HS-5 (cell line): ENCODE measurements at regions not wholly inside any gene's neighbourhood (a gene's known extent, or its start where the extent isn't known, plus 50 kb on each side); places are given as distances from the start of the nearest gene placed in this dataset.
A peak's percentile ranks its signal among the peaks of the same experiment; 100 is the strongest.

Experiments used
- DNase-seq: peaks from one replicate; pipeline ENCODE4 v3.0.0-alpha.2; 2012; ENCODE audit warnings: low read depth

DNA sequence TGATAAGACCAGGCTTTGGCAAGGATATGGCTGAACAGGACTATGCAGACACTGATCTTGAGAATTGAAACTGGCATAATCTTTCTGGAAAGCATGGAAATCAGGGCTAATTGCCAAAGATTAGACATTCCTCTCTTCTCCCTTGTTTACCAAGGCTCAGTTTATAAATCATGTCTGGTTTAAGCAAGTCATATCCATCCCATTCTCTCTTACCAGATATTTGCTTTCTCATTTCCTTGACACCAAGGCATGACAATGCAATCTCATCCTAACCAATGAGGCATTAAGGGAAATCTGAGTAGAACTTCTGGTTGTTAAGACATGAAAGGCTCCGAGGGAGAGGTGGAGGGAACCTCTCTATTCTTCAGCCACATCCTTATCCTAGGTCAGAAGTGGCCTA lies 110.3 kb upstream of the CEP85L start:
- DNase-seq, result no peak

DNA sequence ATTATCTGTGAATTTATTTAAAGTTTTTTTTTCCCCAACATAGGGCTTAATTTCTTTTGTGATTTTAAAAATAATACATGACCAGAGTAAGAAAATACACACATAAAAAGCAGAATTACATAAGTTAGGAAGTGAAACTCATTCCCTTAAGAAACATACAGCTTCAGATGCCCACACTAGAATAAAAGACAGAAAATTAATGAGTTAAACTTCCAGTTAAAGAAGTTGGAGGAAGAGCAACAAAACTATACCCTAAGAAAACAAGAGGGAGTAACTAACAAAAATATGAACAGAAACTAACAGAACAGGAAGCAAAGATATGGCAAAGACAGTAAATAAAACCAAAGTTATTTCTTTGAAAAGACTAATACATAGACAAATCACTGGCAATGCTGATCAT lies 107.6 kb upstream of the CEP85L start:
- DNase-seq, result no peak

DNA sequence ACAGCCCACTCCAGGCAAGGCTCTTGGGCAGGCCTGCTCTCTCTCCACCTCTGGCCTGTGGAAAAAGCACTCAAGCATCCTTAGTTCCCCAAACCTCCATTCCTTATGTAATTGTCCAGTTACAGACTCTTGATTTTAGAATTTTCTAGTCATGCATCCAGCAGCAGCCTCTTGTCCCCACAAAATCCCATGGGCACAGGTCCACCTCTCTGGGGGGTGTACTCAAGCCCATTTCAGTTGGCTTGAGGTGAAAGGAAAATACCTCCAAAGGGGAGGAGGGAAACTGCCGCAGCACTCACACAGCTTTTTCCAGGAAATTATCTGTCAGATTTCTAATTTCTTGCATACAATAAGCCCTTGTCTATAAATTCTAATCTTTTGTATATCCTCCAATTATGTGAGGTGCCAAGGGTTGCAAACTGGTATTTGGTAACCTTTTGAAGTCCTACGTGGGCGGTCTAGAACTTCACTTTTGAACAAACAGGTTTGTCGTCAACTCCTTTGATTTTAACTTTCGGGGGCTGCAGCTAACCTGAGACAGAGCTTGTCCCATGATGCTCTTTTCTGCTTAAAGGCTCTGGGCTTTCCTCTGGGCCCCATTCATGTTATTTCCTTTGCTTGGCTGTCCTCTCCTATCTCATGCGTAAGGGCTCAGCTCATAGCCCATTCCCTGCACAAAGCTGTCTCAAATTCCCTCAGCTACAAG lies 104.7 kb upstream of the CEP85L start:
- DNase-seq, result no peak

DNA sequence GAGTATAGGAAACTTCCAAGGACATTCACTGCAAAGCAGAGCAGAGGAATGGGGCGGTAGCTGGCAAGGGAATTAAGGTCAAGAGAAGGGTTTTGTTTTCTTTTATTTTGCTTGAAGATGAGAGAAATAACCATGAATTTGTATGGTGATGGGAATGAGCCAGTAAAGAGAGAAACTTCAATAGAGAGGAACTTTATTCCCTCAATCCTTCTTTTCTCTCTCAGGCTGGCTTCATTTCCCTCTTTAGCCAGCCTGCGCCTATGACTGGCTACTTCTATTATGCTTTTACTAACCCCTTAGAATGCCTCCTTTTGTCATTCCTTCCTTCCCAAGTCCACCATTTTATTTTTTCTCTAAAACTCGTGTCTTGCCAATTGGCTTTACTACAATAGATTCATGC lies 101.4 kb upstream of the CEP85L start:
- no peak for DNase-seq

DNA sequence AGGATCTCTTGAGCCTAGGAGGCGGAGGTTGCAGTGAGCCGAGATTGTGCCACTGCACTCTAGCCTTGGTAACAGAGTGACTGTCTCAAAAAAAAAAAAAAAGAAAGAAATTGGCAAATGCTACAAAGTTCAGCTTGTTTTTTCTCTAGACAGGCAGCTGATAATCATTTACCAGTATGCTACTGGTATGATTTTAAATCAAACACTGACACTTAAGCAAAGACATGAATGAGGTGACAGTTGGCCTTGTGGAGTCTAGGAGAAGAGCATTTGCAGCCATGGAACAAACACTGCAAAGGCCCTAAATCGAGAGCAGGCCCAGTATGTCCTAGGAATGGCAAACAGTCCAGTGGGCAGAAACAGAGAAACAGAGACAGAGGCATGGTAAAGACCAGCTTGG lies 99.7 kb upstream of the CEP85L start:
- DNase-seq, result no peak

DNA sequence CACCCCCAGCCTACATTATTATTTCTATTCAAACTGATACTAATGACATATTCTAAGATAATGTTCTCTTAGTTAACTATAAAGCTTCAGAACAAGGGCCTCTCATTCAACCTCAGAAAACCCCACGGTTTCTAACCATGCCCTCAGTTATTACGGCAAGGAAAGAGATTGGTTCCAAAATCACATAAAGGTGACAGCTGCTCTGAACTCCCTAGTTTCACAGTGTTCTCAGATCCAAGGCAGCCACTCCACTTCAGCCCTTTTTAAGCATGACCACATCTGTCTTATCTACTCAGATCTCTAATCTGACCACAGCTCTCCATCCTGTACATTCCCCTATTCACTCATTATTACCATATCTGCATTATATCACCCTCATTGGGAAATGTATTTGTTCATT lies 98.8 kb upstream of the CEP85L start:
- DNase-seq, result no peak

DNA sequence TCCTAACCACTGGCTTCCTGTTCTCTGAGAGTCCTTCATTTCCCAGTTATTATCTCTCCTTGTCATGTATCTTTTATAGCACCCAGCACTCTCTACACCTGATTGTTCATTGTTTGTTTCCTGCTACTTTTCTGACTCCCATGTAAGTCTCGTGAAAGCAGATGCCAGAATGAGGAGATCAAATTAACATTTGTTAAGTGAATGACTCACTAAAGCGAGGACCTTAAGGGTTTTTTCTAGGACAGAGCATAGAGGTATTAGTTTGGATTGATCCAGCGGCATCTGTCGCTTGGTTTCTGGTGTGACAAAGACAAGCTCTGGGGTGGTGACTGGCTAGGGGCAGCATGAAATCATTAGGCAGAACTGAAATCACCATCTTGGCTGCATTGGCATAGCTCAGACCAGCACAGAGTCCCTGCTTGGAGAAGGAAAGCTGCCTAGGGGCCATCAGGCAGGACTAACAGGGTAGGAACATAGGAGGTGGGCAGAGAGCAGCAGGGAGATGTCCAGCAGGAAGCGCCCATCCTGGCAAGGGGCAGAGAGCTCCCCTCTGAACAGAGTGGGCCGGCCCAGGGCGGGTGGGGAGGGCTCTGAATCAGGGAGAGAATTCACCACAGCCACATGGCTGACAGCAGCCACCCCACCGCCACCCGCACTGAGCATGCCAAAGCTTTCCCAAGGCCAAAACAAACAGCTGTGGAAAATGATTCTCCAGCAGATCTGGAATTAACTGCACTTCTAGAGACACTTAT lies 97.1 kb upstream of the CEP85L start:
- DNase-seq, result no peak

DNA sequence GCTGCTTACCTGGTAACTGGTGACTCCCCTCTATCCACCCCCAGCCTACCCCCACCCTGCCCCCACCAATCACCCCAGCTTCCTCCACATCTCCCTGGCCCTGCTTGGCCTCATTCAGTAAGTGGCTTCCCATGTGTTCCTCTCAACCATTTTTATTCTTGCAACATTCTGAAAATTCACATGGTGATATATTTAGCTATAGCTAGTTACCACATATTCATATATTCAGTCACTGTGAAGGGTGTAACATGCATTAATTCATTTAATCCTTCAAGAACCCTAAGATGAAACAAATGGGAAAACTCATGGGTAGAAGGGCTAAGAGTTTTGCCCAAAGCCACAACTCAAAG lies 95.4 kb upstream of the CEP85L start:
- DNase-seq, result no peak

DNA sequence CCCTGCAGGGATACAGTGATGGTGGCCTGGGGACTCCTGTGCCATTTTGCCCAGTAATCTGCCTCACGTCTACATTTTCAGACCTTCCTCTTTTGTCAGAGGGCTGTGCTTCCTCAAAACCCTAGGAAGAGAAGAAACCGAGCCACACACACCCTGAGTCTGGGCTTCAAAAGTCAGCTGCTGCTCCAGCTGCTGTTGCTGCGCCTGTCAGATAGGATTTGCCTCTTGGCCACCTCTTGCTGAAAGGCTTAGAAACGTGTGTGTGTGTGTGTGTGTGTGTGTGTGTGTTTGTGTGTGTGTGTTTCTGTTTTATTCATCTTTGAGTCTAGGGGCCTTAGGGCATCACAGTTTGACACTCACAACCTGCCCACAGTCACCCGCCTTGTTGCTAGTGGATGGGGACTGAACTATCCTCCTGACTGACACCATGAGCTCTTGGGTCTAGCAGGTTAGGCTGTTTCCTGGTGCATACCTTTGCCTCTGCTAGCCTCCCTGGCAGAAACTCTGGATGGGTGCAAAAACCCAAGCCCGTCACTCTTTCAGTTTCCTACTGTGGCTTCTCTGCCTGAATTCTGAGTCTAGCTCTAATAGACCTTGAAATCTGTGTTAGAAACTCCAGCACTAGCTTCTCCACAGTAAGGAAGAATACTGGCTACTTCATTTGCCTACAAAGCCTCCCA lies 94.9 kb upstream of the CEP85L start:
- DNase-seq, result no peak

DNA sequence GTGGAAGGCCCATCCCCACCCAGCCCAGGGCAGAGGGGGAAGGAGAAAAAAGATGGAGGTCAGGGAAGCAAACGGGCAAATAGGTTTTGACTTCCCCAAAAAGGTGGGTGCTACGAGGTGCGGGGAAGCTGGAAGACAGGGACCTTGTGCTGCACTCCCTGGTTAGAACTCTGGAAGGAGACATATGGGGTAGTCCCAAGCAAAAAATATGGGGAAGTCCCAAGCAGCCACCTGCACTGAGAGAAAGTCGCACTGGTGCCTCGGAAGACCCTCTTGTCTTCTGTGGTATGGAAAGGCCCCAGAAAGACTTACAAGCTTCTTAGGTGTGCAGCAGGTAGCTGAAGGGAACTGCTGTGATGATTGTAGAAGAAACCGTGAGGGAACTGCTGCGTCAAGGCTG lies 93.8 kb upstream of the CEP85L start:
- no peak for DNase-seq

DNA sequence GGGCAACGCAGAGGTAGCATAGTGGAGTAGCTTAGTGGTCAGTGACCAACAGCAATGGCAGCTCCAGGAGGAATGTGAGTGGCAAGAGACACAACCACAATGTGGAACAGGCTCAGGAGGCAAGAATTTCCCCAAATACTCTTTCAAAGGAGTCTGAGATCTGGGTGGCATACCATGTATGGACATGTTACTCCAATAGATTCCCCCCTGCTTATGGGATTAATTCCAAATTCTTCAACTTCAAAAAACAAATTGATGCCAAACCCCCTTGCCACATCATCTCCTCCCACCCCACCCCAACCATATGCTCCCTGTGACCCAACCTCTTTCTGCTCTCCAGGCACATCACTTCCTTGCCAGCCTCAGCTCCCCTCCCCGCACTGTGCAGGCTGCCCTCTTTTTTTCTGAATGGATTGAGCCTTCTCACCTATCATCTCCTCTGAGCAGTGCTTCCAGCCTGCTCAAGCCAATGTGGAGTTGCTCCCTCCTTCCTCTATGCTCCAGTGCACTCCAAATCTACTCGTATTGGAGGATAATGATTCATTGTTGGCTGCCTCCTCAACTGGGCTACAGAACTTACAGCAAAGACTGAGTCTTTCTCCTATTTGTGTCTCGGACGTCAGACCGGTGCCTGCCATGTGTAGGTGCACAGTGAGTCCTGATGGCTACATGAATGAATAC lies 93.0 kb upstream of the CEP85L start:
- peak; percentile 20 for DNase-seq

DNA sequence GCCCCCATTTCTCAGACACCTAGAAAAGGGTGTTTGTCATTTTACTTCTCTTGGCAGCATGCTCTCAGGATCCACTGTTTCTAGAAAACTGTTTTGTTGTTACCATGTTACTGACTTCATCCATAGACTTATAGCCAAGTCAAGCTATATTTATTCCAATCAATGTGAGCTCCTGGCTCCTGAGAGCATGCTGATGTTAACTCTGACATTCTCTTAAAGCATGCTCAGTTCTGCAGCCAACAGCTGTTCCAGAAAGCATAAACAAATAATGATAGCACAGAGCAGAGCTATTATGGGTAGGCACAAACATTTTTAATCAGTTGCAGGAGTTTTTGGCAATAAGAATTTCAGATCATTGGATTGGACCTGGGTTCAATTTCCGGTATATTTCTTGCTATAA lies 92.4 kb upstream of the CEP85L start:
- no peak for DNase-seq

DNA sequence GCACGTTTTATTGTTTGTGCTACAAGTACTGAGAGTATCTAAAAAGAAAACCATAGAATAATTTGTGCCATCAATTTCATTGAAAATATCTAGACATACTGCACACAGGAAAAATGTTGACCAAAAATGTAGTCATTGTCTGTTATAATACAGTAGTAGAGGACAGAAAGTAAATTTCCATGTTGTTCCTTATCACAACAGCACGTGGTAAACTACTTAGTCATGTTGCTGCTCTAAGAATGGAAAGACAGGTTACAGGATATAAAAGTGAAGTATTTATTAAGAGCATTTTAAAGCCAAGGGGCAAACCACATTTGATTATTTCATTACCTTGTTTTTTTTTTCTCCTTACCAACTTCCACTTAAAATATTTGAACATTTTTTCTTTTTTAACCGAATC lies 89.0 kb upstream of the CEP85L start:
- no peak for DNase-seq

DNA sequence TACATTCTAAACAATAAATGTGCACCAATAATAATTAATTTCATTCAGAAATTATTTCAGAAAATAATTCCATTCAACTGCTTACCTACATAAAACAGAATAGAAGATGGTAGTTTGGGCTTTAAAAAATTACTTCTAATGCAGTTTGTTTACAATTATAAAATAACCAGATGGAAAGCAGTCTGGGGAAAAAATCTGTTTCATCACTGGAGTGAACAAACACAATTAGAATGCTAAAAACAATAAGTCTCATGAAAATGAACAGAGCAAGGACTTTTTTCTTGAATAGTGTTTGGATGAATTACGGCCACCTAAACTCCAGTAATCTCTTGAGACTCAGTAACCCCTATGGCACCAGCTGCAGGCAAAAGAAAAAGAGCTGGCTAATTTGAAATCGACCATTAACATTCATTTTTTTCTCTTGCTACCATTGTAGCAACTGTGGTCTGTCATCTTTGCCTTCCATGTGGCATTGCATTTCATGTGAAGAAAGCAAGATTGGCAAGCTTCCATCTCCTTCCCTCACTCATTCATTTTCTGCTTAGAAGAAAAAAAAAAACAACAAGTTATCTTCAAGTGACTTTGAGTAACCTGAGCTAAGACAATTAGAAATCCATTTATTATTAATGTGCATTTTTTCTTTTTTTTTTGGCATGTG lies 88.4 kb upstream of the CEP85L start:
- DNase-seq, result no peak

DNA sequence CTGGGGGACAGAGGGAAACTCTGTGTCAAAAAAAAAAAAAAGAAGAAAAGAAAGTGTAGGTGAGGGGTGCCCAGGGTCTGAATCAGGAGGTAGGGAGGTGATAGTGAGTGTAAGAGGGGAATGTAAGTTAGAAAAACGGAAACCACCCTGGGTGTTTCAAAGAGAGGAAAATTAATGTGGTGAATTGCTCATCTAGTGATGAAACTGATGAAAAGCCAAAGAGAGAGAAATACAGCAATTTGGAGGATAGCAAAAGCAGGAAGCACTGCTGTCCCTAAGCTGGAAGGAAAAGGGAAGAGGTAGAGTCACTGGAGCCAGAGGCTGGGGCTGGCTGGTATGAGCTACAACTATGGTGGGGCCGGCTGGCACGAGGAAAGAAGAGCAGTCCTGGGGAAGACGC lies 85.0 kb upstream of the CEP85L start:
- no peak for DNase-seq

DNA sequence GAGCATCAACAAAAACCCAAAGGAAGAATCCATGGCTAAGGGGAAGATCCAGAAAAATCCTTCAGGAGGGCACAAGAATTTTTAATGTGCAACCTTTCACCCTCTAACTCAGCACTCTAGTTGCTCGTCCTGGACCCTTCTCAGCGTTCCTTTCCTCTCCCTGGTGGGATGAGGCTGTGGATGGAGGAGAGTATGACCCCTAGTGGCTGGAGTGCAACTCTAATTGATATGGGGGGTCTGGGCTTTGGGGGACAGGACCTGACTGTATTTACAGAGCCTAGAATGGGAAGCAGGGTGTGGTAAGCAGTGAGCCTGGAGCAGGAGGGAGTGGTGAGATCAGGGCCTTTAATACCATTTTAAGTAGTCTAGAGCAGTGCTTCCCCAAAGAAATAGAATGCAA lies 83.9 kb upstream of the CEP85L start:
- no peak for DNase-seq

DNA sequence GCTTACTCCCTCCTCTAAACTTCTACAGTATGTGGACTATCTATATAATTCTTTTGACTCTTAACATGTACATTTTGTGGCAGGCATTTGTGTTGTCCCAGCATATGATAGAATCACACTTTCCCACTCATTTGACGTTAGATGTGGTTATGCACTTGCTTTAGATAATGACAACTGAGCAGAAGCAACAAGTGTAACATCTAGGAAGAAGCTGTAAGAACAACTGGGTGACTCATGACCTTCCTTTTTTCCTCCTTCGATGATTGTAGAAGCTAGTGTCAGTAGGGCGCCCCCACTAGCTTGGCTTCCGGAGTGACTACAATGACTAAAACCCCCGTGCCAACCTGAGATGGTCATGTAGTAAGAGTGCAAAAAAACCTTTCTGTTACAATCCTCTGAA lies 74.6 kb upstream of the CEP85L start:
- no peak for DNase-seq

DNA sequence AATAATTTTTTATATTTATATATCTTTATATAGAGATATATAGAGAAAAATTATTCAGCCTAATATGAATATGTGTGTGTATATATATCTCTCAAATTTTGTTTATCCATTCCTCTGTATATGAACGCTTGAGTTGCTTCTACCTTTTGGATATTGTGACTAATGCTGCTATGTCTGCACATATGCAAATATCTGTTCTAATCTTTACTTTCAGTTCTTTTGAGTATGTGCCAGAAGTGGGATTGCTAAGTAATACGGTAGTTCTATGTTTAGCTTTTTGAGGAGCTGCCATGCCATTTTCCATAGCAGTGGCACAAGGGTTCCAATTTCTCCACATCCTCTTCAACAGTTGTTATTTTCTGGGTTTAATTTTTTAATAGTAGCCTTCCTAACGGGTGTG lies 72.8 kb upstream of the CEP85L start:
- no peak for DNase-seq

DNA sequence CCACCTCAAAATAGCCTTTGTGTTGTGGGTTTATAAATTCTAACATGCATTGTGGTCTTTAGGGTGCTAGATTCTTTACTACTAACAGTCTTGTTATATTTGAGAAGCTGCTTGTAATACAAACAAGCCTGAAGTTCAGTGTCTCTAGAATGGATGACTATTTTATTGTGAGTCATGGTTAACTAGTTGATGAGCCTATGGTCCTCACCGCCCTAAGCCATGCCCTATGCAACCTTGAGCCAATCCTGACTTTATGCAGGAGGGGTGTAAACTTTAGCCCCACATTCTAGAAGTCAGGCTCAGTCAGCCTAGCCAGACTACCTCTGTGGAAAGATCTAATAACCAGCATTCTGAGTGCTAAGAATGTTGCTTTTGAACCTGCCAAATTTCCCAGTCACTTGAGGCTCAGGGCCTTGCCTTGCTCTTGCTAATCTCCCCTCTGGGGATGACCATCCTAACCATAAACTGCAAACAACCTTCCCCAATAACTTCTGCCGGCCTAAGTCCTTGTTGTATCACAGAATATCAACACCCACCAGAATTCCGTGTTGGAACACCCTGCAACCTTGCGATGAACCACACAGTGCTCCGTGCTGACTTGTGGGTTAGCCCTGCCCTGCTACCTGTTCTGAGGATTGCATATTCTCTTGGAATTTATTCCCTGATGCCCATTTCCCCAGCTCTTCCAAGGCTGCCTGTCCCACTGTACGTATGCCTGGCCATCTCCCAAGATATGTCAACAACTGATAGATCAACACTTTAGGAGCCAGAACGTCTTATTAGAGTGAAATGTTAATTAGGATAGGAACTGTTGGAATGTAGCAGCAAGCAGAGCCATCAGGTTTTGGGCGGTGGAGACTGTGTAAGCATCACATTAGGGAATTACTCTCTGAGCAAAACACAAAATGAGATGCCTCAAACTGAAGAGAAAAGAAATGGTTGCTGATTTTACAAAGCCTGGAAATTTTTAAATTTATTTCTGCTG lies 71.7 kb upstream of the CEP85L start:
- no peak for DNase-seq

DNA sequence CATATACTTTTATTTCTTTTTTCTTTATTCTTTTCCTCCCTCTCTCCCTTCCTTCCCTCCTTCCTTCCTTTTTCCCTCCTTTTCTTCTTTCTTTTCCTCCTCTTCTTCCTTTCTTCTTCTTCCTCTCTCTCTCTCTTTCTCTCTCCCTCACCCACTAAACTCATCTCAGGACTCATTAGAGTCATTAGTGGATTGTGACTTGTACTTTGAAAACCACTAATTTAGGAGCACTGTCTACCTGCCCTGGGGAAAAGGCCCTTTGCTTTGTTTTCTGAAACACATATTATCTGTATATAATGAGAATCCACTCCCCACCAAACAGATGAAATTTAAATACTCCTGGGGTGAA lies 68.7 kb upstream of the CEP85L start:
- DNase-seq, result no peak
